ENCODE measurements at regions not wholly inside any gene's neighbourhood (a gene's known extent, or its start where the extent isn't known, plus 50 kb on each side); places are given as distances from the start of the nearest gene placed in this dataset.

GRCh38 chr4:116870686-116871085, 214.7 kb downstream of the TRAM1L1 start:
- Histone ChIP-seq H3K36me3 (ENCODE audit: control insufficient read depth, insufficient read depth, low read length) (no peaks in the 10 kb centered on the region), H3K9ac (ENCODE audit: insufficient read depth, low read length) (no peak overlapping the region), H3K27me3 (ENCODE audit: control insufficient read depth, insufficient read depth, low read length) (no peaks in the 10 kb centered on the region), H3K27ac (ENCODE audit: insufficient read depth, low read length) (no peak overlapping the region), H3K9me3 (ENCODE audit: control insufficient read depth, insufficient read depth, low read depth, low read length) (no peaks in the 10 kb centered on the region), H3K4me2 (ENCODE audit: extremely low read depth, insufficient read depth, low read length) (no peak overlapping the region), H3K4me3 (replicated peaks in 1 of 4; ENCODE audit: control extremely low read depth in 1 of 4, insufficient read depth in 1 of 4, low read depth in 3 of 4, low read length in 4 of 4) (no peak overlapping the region), H3K79me2 (ENCODE audit: control insufficient read depth, insufficient read depth, low read length) (no peaks in the 10 kb centered on the region), H3K4me1 (ENCODE audit: control insufficient read depth, extremely low read depth, insufficient read depth, low read length) (no peaks in the 10 kb centered on the region), H2AFZ (ENCODE audit: low read length) (no peak overlapping the region), H4K20me1 (ENCODE audit: control insufficient read depth, extremely low read depth, insufficient read depth, low read length) (no peaks in the 10 kb centered on the region)
- no peak for TF ChIP-seq CTCF (conservative IDR thresholded peaks at IDR 0.05 in 1 of 2, IDR thresholded peaks at IDR 0.05 in 1 of 2; ENCODE audit: low read depth in 1 of 2, low read length in 2 of 2)
- TF ChIP-seq EZH2 (IDR thresholded peaks at IDR 0.05; ENCODE audit: low read length, missing control alignments) = no peak
- DNase-seq (ENCODE audit: low read depth in 2 of 2) = no peak

- Histone ChIP-seq H3K9ac (ENCODE audit: insufficient read depth, low read length) (no peak overlapping the region), H3K4me3 (replicated peaks in 1 of 4; ENCODE audit: control extremely low read depth in 1 of 4, insufficient read depth in 1 of 4, low read depth in 3 of 4, low read length in 4 of 4) (no peak overlapping the region), H2AFZ (ENCODE audit: low read length) (no peak overlapping the region)
Measured at GRCh38 chr4:116866106-116866505, 219.3 kb downstream of the TRAM1L1 start.

GRCh38 chr4:116862592-116862991, 222.8 kb downstream of the TRAM1L1 start:
- H2AFZ ChIP-seq (ENCODE audit: low read length) = no peak overlapping the region
- no peak for TF ChIP-seq CTCF (conservative IDR thresholded peaks at IDR 0.05 in 1 of 2, IDR thresholded peaks at IDR 0.05 in 1 of 2; ENCODE audit: low read depth in 1 of 2, low read length in 2 of 2)
- TF ChIP-seq EZH2 (IDR thresholded peaks at IDR 0.05; ENCODE audit: low read length, missing control alignments) = no peak
- no peak overlapping the region for H3K9ac ChIP-seq (ENCODE audit: insufficient read depth, low read length)

More at GRCh38 chr4:116866106-116866505, 219.3 kb downstream of the TRAM1L1 start:
- Histone ChIP-seq H3K36me3 (ENCODE audit: control insufficient read depth, insufficient read depth, low read length) (no peaks in the 10 kb centered on the region), H3K9me3 (ENCODE audit: control insufficient read depth, insufficient read depth, low read depth, low read length) (no peaks in the 10 kb centered on the region), H3K27me3 (ENCODE audit: control insufficient read depth, insufficient read depth, low read length) (no peaks in the 10 kb centered on the region), H3K79me2 (ENCODE audit: control insufficient read depth, insufficient read depth, low read length) (no peaks in the 10 kb centered on the region), H3K4me2 (ENCODE audit: extremely low read depth, insufficient read depth, low read length) (no peak overlapping the region), H3K4me1 (ENCODE audit: control insufficient read depth, extremely low read depth, insufficient read depth, low read length) (no peaks in the 10 kb centered on the region), H4K20me1 (ENCODE audit: control insufficient read depth, extremely low read depth, insufficient read depth, low read length) (no peaks in the 10 kb centered on the region), H3K27ac (ENCODE audit: insufficient read depth, low read length) (no peak overlapping the region)
- peak in 1 of 2 donors; percentile 65 for DNase-seq (ENCODE audit: low read depth in 2 of 2)
- TF ChIP-seq EZH2 (IDR thresholded peaks at IDR 0.05; ENCODE audit: low read length, missing control alignments) = no peak
- no peak for TF ChIP-seq CTCF (conservative IDR thresholded peaks at IDR 0.05 in 1 of 2, IDR thresholded peaks at IDR 0.05 in 1 of 2; ENCODE audit: low read depth in 1 of 2, low read length in 2 of 2)

More at GRCh38 chr4:116862592-116862991, 222.8 kb downstream of the TRAM1L1 start:
- H3K9me3 ChIP-seq (ENCODE audit: control insufficient read depth, insufficient read depth, low read depth, low read length) = no peaks in the 10 kb centered on the region
- no peaks in the 10 kb centered on the region for H3K36me3 ChIP-seq (ENCODE audit: control insufficient read depth, insufficient read depth, low read length)
- H3K4me3 ChIP-seq (replicated peaks in 1 of 4; ENCODE audit: control extremely low read depth in 1 of 4, insufficient read depth in 1 of 4, low read depth in 3 of 4, low read length in 4 of 4) = no peak overlapping the region
- H4K20me1 ChIP-seq (ENCODE audit: control insufficient read depth, extremely low read depth, insufficient read depth, low read length) = no peaks in the 10 kb centered on the region
- no peaks in the 10 kb centered on the region for H3K27me3 ChIP-seq (ENCODE audit: control insufficient read depth, insufficient read depth, low read length)
- no peak overlapping the region for H3K4me2 ChIP-seq (ENCODE audit: extremely low read depth, insufficient read depth, low read length)
- H3K79me2 ChIP-seq (ENCODE audit: control insufficient read depth, insufficient read depth, low read length) = no peaks in the 10 kb centered on the region
- no peak for DNase-seq (ENCODE audit: low read depth in 2 of 2)
- no peak overlapping the region for H3K27ac ChIP-seq (ENCODE audit: insufficient read depth, low read length)
- no peaks in the 10 kb centered on the region for H3K4me1 ChIP-seq (ENCODE audit: control insufficient read depth, extremely low read depth, insufficient read depth, low read length)
